ENCODE measurements at regions not wholly inside any gene's neighbourhood (a gene's known extent, or its start where the extent isn't known, plus 50 kb on each side); places are given as distances from the start of the nearest gene placed in this dataset.

DNA sequence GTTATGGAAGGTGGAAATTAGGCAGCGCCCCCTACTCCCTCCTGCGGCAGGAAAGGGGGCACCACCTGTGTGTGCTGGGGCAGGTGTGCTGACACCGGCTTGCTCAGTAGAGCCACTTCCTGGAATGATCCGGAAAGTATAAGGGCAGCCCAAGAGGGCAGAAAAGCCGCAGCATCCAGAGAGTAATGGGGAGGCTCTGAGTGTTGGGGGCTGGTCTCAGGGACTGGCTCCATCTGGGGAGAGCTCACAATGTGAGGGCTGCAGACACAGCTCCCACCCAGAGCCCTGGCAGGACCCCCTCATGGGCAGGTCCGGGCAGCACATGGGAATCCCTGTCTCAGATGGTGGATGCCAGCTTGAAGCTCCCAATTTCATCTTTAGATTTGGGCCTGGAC, 187.6 kb upstream of the C14orf180 start:
- TF ChIP-seq, protein P1, sequence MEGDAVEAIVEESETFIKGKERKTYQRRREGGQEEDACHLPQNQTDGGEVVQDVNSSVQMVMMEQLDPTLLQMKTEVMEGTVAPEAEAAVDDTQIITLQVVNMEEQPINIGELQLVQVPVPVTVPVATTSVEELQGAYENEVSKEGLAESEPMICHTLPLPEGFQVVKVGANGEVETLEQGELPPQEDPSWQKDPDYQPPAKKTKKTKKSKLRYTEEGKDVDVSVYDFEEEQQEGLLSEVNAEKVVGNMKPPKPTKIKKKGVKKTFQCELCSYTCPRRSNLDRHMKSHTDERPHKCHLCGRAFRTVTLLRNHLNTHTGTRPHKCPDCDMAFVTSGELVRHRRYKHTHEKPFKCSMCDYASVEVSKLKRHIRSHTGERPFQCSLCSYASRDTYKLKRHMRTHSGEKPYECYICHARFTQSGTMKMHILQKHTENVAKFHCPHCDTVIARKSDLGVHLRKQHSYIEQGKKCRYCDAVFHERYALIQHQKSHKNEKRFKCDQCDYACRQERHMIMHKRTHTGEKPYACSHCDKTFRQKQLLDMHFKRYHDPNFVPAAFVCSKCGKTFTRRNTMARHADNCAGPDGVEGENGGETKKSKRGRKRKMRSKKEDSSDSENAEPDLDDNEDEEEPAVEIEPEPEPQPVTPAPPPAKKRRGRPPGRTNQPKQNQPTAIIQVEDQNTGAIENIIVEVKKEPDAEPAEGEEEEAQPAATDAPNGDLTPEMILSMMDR (IDR thresholded peaks at IDR 0.05): no peak
- no peak for TF ChIP-seq POLR2A (IDR thresholded peaks at IDR 0.05)
